ENCODE measurements at regions not wholly inside any gene's neighbourhood (a gene's known extent, or its start where the extent isn't known, plus 50 kb on each side); places are given as distances from the start of the nearest gene placed in this dataset.

- no peak for DNase-seq (ENCODE audit: low read depth)
- no peak overlapping the region for H3K4me3 ChIP-seq (ENCODE audit: low read depth, low read length)
- no peak for TF ChIP-seq CTCF (conservative IDR thresholded peaks at IDR 0.05; ENCODE audit: low read depth, low read length)
These were observed 1424.1 kb downstream of the CDH11 start for GRCh38 chr16:63697736-63698135.

- no peak for DNase-seq (ENCODE audit: low read depth)
- H3K4me3 ChIP-seq (ENCODE audit: low read depth, low read length), result no peak overlapping the region
- TF ChIP-seq CTCF (conservative IDR thresholded peaks at IDR 0.05; ENCODE audit: low read depth, low read length), result no peak
These were observed 1426.5 kb downstream of the CDH11 start for GRCh38 chr16:63695347-63695746.

GRCh38 chr16:63690961-63691360, 1430.9 kb downstream of the CDH11 start:
- no peak for TF ChIP-seq CTCF (conservative IDR thresholded peaks at IDR 0.05; ENCODE audit: low read depth, low read length)
- DNase-seq (ENCODE audit: low read depth), result no peak
- H3K4me3 ChIP-seq (ENCODE audit: low read depth, low read length), result no peak overlapping the region

- H3K4me3 ChIP-seq (ENCODE audit: low read depth, low read length), result no peak overlapping the region
- no peak for TF ChIP-seq CTCF (conservative IDR thresholded peaks at IDR 0.05; ENCODE audit: low read depth, low read length)
- no peak for DNase-seq (ENCODE audit: low read depth)
These were observed 1431.6 kb downstream of the CDH11 start for GRCh38 chr16:63690267-63690666.

- no peak for DNase-seq (ENCODE audit: low read depth)
- no peak for TF ChIP-seq CTCF (conservative IDR thresholded peaks at IDR 0.05; ENCODE audit: low read depth, low read length)
These were observed 1432.8 kb downstream of the CDH11 start for GRCh38 chr16:63689068-63689467.

GRCh38 chr16:63684149-63685101, 1437.4 kb downstream of the CDH11 start:
- no peak for DNase-seq (ENCODE audit: low read depth)
- TF ChIP-seq CTCF (conservative IDR thresholded peaks at IDR 0.05; ENCODE audit: low read depth, low read length), result no peak
- H3K4me3 ChIP-seq (ENCODE audit: low read depth, low read length), result no peak overlapping the region

More at GRCh38 chr16:63689068-63689467, 1432.8 kb downstream of the CDH11 start:
- no peak overlapping the region for H3K4me3 ChIP-seq (ENCODE audit: low read depth, low read length)

- no peak for DNase-seq (ENCODE audit: low read depth)
- no peak for TF ChIP-seq CTCF (conservative IDR thresholded peaks at IDR 0.05; ENCODE audit: low read depth, low read length)
- no peak overlapping the region for H3K4me3 ChIP-seq (ENCODE audit: low read depth, low read length)
These were observed 1439.0 kb downstream of the CDH11 start for GRCh38 chr16:63682844-63683243.
